ENCODE measurements at regions not wholly inside any gene's neighbourhood (a gene's known extent, or its start where the extent isn't known, plus 50 kb on each side); places are given as distances from the start of the nearest gene placed in this dataset. TPM values are rescaled to one million over a fixed set of nuclear protein-coding genes. Genes with fewer than 3 reads are reported as not detected.

- Histone ChIP-seq H3K4me3 (replicated peaks in 1 of 3) (no peak overlapping the region), H3K27me3 (no peaks in the 10 kb centered on the region), H3K4me1 (peaks cover 0 to 3% of the 10 kb centered on the region in 2 donors), H3K36me3 (no peaks in the 10 kb centered on the region), H3K9me3 (no peaks in the 10 kb centered on the region), H3K27ac (no peak overlapping the region)
- 50 to 62% methylated on average over 2 of the region's 2 CpGs for WGBS, 2 donors
- no peak for DNase-seq
- intact Hi-C loops (cut with DNase I) = no loop called here
- no peak for TF ChIP-seq CTCF (IDR thresholded peaks at IDR 0.05)
These were observed 126.3 kb downstream of the GPAT3 start for GRCh38 chr4:83662204-83662603.

DNA sequence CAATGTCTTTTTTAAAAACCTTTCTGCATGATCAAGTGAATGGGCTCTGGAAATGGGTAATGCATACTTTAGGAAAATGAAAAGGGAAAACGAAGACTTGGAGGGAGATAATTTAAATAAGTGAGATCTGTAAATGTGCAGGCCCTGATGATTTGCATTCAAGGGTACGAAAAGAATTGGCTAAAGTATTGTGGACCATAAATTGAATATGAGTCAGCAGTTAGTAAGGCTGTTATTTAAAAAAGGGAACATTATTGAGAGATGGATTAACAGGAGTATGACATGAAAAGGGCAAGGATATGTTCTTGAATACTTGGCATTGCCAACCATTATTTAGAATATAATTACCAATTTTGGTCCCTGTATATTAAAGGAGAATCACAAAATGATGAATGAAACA lies 125.5 kb downstream of the GPAT3 start:
- no peaks in the 10 kb centered on the region for H3K36me3 ChIP-seq
- 85 to 92% methylated on average over 2 of the region's 2 CpGs for WGBS, 2 donors
- intact Hi-C loops (cut with DNase I) = no loop called here
- no peaks in the 10 kb centered on the region for H3K9me3 ChIP-seq
- no peak for TF ChIP-seq POLR2A (IDR thresholded peaks at IDR 0.05)
- TF ChIP-seq CTCF (IDR thresholded peaks at IDR 0.05) = no peak
- no peaks in the 10 kb centered on the region for H3K27me3 ChIP-seq
- H3K4me3 ChIP-seq (replicated peaks in 1 of 3) = no peak overlapping the region
- DNase-seq = no peak
- H3K27ac ChIP-seq = no peak overlapping the region
- peaks cover 0 to 3% of the 10 kb centered on the region in 2 donors for H3K4me1 ChIP-seq

- intact Hi-C loops (cut with DNase I) = no loop called here
- Histone ChIP-seq H3K27me3 (no peaks in the 10 kb centered on the region), H3K4me3 (replicated peaks in 1 of 3) (no peak overlapping the region), H3K27ac (no peak overlapping the region), H3K4me1 (peaks cover 0 to 3% of the 10 kb centered on the region in 2 donors), H3K36me3 (no peaks in the 10 kb centered on the region), H3K9me3 (no peaks in the 10 kb centered on the region)
- no peak for DNase-seq
- WGBS, 2 donors = 62 to 63% methylated on average over 2 of the region's 2 CpGs
- TF ChIP-seq CTCF (IDR thresholded peaks at IDR 0.05) = no peak
- TF ChIP-seq POLR2A (IDR thresholded peaks at IDR 0.05) = no peak
These were observed 124.7 kb downstream of the GPAT3 start for GRCh38 chr4:83660578-83660977.

GRCh38 chr4:83658806-83659205 lies 122.9 kb downstream of the GPAT3 start:
- intact Hi-C loops (cut with DNase I) = no loop called here
- Histone ChIP-seq H3K27ac (no peak overlapping the region), H3K4me1 (peaks cover 0 to 3% of the 10 kb centered on the region in 2 donors), H3K9me3 (no peaks in the 10 kb centered on the region), H3K4me3 (replicated peaks in 1 of 3) (no peak overlapping the region), H3K27me3 (no peaks in the 10 kb centered on the region), H3K36me3 (no peaks in the 10 kb centered on the region)
- TF ChIP-seq CTCF (IDR thresholded peaks at IDR 0.05) (no peak), POLR2A (IDR thresholded peaks at IDR 0.05) (no peak)
- 39 to 40% methylated on average over 7 of the region's 7 CpGs for WGBS, 2 donors
- DNase-seq = no peak

- intact Hi-C loops (cut with DNase I) = no loop called here
- no peaks in the 10 kb centered on the region for H3K27me3 ChIP-seq
- no peak overlapping the region for H3K4me3 ChIP-seq (replicated peaks in 1 of 3)
- H3K27ac ChIP-seq = no peak overlapping the region
- no peak for TF ChIP-seq POLR2A (IDR thresholded peaks at IDR 0.05)
- no peak for TF ChIP-seq CTCF (IDR thresholded peaks at IDR 0.05)
- no peaks in the 10 kb centered on the region for H3K9me3 ChIP-seq
- no peaks in the 10 kb centered on the region for H3K36me3 ChIP-seq
- H3K4me1 ChIP-seq = peaks cover 0 to 3% of the 10 kb centered on the region in 2 donors
- WGBS, 2 donors = 25 to 71% methylated on average over 2 of the region's 2 CpGs
- no peak for DNase-seq
These were observed 121.4 kb downstream of the GPAT3 start for GRCh38 chr4:83657336-83657735.

Small RNAs in the stretch of these regions (small RNA-seq; reads per million reads assigned to genes)
- gene RNU6-774P = not detected
